ELR (cell line): ENCODE measurements at regions not wholly inside any gene's neighbourhood (a gene's known extent, or its start where the extent isn't known, plus 50 kb on each side); places are given as distances from the start of the nearest gene placed in this dataset.
"Not testable (repeated sequence)": the region's sequence is repeated elsewhere in the genome, so short reads cannot be mapped to it uniquely, and the experiment has no call there.

Experiments
- DNase-seq: peaks from one replicate; pipeline ENCODE4 v3.0.0-alpha.2; 2015; ENCODE audit warnings: low read depth

DNA sequence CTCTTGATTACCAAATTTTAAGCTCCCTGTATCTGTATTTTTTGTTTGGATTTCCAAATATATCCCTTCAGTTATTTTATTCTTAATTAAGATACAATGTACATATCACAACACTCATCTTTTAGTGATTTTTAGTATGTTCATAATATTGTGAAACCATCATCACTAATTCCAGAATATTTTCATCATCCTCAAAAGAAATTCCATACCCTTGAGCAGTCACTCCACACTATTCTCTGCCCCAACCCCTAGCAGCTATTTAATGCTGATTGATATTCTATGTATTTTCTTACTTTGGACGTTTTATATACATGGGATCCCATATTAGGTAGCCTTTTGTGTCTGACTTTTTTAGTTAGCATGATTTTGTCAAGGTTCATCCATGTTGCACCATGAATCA, 127.4 kb upstream of the SLC8A1 start:
- peak; percentile 28 for DNase-seq

DNA sequence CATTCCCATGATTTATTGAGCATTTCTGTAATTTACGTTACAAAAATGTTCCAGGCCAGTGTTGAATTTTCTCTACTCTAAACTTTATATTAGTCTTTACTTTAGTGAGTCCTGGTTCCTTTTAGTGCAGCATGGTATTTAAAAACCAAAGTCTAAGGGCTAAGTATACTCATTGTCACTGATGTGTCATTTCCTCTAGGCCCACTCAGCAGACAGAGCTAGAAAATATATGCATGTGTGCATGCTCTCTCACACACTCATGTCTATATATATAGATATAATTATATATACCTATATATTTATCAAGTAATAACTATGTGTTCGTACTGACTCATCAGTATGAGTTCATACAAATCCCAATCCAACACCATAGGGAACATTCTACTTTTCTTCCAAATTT, 132.5 kb upstream of the SLC8A1 start:
- peak; percentile 78 for DNase-seq

DNA sequence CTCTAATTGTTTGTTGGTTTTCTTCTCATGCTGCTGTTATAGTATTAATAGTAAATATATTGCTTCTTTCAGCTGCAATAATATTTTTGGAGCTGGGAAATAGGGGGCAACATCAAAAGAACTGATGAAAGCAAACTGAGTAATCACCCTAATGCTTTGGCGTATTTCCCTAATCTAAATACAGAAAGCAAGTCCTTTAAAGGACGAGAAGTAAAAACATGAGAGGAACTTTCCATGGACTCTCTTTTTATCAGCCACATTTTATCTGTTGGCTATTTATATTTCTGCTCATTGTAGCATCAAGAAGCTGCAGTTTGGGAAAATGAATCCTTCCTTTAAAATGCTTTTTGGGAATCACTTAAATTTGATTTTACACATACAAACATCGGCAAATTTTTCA, 139.9 kb upstream of the SLC8A1 start:
- DNase-seq: no peak

DNA sequence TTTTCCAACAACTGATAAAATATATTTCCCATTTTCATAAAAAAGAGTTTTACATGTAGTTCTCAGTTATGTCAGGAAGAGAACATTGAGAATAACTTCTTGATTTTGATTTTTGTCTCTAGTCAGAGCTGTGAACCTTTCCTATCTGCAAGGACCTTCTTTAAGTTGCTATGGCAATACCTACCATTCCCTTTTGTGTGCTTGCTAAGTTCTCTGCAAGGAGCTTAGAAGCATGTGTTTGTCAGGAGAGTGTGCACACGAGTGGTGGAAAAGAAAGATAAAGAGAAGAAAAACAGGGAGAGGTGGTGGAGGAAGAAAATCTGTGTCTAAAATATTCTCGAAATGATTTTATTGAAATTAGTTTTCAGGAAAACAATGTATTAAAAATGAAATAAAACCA, 140.3 kb upstream of the SLC8A1 start:
- no peak for DNase-seq

DNA sequence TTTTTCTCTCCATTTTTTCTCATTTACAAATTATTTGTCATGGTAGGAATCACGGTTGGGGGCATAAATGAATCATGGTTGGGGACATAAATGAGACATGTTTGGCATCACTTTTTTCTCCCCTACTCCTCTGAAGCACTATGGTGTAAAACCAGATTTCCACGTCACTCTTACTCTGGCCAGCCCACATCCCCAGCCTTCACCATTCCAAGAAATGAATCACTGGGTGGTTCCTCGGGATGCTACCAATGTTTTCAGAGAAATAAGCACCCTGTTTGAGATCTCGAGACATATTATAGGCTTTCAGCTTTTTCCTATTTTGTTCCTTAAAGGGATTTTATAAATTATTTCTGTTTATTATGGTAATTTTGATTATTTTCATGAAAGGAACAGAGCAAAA, 155.0 kb upstream of the SLC8A1 start:
- peak; percentile 34 for DNase-seq

DNA sequence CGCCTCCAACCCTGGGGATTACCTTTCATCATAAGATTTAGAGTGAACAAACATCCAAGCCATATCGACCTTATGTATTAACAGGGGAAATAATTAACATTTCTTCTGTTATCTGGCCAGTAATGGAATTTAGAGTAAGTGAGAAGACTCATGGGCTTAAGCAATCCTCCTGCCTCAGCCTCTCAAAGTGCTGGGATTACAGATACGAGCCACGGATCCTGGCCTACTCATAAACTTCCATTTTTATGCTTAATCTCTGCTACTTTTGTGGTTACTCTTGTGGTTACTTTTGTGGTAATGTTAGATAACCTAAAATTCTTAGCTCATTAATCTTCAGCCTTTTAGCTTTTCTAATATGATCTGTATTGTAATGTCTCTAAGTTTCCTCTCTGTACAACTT, 159.3 kb upstream of the SLC8A1 start:
- DNase-seq: peak; percentile 13

DNA sequence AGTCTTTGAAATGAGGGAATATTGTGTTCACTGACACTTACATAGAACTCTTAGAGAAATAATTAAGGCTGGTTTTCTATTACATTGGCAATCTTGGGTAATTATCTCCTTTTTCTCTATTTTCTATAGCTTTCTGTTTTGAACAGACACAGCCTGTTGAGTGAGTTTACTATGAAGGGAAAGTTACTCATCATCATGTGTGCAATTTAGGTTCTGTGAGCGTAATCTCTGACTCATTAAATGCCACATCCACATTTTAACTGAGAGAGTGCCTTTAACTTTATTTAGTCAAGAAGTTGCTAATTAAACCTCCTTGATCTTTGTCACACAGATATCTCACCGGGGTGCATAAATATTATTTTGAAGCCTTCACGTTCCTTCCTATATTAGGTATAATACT, 174.0 kb upstream of the SLC8A1 start:
- peak; percentile 90 for DNase-seq

DNA sequence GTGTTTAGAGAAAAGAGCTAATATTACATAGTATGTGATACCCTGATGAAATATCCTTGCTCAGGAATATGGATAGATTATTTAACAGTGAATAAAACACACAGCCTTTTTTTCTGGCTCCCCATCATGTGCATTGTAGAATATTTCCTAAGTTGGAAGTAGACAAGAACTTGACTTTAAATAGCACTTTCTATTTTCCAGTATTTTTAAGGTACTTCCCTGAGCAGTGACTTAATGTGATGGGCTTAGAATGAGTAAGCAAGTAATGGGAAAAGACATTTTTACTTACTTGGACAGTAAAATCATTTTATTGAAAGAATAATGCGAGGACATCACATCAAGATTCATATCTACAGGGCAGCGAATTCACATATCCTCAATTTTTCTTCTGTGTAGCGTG, 176.7 kb upstream of the SLC8A1 start:
- no peak for DNase-seq

DNA sequence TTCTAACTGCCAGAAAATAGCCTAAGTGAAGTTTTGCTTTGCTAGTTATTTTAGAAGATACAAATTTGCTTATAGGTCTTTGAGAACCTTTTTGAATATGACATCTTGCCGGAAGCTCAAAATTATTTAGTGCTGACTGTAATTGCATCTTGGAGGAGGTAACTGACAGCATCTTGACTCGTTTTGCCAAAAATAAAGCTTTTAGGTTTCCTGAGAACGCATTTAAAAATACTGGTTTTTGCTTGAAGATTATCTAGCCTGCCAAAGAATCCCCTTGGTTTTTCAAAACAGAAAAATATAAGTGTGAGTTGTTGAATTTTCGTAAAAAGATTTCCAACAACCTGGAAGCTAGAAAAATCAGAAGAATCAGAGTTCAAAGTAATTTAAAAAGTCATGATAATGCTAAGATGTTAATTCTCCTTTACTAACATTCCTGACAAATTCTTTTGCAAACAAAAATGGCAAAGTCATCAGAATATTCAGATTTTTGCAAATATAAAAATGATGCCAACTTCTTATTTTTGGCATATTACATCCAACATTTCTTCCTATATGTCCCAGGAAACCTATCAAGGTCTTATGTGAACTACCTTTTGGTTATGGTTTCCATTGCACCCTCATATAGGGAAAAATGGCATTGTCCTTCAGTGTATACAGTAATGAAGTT, 178.0 kb upstream of the SLC8A1 start:
- DNase-seq: no peak

DNA sequence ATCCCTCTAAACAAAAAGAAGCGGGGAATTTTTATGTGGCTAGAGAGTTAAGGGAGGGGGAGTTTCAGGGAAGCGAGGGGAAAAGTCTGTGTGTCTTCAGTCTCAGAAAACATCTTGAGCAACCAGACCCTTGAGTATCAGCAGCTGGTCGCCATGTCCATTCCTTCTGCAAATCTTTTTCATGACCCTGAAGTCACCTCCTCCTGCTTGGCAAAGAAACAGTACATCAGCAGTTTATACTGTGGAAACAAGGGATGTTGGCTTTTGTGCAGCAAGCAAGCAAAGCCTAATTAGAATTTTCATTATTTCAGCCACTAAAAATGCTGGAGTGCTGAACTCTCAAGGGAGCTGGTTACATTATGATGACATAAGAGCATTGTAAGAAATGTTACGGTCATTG, 187.4 kb upstream of the SLC8A1 start:
- DNase-seq: no peak

DNA sequence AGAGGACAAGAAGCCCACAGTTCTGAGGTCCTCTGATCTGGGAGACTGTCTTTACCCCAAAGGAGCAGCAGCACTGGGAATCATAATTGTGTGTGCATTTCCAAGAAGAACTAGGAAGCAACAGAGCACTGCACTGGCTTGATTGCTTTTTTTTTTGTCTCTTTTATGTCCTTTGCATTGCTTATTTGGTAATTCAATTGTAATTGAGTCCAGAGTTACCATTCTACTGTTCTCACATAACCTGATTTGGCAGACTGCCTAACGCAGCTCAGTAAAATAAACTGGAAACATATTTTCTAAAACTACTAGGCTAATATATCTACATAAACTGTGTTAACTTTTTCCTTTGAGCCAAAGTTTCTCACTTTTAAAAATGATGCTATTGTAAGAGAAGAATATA, 190.3 kb upstream of the SLC8A1 start:
- no peak for DNase-seq

DNA sequence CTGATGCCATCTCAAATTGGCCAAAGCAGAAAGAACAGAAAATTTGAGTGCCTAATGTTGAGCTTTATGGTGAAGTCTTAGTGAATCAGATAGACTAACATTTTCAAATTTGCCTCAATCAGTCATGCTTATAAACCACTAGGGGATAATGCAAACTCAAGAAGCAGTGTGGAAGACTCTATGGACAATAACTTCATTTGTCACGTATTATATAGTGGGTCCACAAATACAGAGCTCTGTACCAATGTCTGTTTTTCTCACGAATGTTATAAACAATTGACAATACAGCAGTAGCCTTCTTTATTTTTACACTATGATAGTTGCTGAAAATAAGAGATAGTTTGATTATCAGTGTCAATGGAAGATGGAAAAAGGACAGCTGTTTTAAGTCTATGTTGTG, 190.8 kb upstream of the SLC8A1 start:
- DNase-seq: no peak

DNA sequence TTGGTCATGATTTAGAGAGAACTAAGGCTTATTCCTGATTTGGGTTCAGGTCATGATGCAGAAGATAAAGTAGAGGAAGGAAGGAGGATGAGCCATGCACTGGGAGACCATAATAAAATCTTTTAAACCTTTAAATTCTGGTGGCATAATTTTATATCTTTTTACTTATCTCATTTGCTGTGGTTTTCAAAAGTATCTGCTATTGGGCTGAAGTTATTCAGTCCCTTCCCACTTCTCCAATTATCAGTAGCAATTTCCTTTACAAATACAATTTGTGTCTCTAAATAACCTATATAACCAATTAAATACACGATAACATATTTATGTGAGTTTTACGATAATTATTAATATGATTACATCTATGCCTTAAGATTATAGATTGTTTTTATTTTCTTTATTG, 194.8 kb upstream of the SLC8A1 start:
- no peak for DNase-seq

DNA sequence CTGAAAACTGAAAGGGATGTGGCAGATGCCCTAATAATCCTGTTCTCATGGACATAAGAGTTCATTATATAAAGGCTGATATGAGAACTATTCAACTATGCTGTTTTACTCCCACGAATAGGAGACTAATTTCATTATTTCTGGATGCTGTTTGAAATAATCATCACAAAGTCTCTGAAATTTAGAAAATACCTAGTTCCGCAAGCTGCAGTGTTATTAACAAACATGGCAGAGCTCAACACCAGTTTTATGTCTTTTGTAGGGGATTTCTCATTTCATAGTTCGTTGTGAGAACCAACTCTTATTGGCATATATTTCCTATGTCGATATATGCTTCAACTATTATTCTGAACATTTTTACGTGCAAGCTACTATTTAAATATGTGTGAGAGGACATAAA, 200.3 kb upstream of the SLC8A1 start:
- no peak for DNase-seq

DNA sequence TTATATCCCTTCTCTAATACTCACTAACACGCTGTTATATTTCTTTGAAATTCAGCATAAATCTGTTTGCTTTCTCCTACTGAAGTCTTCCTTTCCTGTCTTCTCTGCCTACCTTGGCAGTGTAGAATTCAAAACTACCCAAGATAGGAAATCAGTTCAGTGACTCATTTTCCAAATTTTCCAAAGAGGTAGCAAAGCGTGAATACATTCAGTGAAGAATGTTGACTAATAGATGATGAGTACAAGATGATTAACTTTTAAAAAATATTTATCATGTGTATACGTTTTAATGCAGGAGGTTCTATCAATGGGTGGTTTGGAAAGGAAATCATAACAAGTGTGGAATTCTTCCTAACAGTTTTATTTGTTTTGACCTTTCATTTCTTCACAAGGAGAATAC, 201.9 kb upstream of the SLC8A1 start:
- peak; percentile 88 for DNase-seq

DNA sequence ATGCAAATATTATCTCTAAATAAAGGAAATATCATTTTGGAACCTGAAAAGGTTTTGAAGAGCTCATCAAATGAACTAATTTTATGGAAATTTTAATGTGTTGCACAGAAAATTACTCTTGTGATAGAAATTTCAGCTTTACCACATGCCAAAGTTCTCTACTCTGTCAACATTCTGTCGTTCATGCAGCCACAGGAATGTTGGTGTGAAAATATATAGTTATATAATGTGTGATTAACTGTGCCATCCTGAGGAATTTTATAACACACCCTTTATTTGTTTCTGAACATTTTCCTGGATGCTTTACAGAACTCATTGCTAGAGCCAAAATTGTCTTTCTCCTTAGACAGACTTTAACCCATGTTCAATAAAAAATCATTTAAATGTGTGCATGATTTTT, 202.5 kb upstream of the SLC8A1 start:
- DNase-seq: peak; percentile 37

DNA sequence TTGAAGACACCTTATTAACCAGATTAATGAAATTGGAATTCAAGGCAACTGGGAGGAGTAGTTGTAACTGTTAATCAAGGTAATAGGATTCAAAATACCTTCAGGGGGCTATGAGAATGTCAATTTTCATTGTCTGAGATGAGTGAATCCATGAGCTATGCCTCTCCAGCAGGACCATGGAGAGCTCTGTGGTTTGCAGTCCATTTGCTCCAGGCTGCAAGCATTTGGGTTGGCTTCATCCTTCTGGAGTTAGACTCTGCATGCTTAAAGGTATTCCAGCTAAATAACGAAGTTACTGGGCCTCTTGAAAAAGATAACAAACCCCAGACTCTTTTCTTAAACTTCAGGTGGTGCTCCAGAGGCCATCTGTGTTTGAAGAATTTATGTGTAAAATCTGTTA, 207.1 kb upstream of the SLC8A1 start:
- DNase-seq: peak; percentile 42

DNA sequence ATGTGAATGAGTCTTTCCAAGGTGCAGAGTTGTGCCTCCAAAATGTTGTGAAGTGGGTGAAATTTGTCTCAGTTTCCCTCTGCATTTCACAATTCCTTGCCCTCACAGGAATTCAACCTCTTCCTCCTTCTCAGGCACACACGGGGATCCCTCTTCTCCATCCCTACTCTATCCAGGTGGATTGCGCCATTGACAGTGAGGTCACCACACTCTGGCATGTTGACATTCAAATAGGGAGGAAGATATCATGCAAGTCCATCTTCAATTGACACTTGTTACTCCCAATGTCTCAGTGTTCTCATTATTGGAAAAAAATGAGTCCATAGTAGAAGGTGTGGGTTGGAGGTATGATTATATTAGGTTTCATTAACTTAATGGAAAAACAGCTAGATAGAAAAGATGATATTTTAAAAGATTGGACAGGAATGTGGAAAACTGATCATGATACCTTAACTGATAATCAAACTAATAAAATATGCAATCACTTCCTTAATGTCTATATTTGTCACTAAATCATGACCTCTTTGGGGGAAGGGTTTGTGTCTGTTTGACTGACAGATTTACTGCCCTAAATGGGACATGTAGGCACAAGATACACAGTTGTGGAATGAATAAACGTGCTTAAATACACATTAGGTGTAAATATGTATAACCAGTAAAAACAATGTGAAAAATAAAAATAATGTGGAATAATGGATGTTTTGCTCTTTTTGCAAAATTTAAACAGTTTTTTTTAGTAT, 213.8 kb upstream of the SLC8A1 start:
- DNase-seq: no peak

DNA sequence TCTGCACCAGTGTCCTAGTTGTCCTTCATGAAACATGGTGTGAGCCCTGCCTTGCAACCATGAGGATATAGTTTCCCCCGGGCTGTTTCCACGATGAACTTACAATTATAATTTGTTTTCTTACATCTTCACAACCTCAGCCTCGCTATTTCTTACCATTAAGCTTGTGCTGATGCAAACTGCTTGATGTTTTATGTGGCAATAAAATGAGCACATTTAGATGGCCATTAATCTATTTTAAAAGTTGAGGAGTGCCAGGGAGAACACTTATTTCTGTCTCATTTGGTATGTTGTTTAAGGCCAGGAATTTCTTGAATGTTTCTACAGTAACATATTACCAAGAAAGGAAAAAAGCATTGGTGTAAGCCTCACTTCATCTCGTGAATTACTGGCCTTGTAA, 214.5 kb upstream of the SLC8A1 start:
- DNase-seq: no peak

DNA sequence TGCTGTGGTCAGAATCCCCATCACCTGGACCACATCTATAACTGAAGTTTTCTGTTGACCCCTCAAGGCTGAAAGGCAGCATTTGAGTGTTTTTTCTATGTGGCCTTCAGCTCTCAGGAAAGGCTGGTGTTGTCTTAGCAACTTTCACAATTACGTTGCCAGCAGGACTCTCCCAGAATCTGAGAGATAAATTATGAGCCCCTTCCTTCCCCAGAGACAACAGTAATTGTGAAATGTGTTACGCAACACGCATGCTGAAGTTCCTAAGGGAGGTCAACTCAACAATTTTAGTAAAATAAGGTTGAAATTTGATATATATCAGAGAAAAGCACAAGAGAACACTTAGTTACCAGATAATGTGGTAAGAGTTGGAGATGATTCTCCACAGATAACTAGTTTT, 216.5 kb upstream of the SLC8A1 start:
- DNase-seq: no peak

DNA sequence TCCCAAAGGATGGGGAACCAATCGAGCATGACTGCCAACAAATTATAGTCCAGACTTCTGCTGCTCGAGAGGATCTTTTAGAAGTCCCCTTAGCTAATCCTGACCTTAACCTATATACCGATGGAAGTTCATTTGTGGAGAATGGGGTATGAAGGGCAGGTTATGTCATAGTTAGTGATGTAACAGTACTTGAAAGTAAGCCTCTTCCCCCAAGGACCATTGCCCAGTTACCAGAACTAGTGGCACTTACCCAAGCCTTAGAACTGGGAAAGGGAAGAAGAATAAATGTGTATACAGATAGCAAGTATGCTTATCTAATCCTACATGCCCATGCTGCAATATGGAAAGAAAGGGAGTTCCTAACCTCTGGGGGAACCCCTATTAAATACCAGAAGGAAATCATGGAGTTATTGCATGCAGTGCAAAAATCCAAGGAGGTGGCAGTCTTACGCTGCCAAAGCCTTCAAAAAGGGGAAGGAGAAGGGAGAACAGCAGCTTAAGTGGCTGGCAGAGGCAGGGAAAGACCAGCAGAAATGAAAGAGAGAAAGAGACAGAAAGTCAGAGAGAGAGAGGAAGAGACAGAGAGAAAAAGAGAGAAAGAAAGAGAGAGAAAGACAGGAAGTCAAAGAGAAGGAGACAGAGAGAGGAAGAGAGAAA, 224.4 kb upstream of the SLC8A1 start:
- not testable (repeated sequence) for DNase-seq

DNA sequence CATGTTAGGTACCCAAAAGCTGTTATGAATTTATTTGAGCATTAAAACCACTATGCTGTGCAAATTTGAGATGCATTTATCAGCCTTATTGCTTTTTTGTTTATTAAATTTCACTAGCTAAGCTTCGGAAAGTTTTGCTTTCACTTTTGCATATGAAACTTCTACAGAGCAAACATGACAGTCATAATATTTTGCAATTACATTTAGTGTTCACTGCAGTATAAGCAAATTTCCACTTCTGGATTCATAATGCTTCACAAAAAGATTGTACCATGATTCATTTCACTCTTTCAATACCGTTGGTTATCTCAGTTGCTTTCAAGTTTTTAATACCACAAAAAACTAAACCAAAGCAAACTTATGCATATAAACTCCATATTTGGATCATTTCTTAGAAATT, 228.7 kb upstream of the SLC8A1 start:
- DNase-seq: no peak

DNA sequence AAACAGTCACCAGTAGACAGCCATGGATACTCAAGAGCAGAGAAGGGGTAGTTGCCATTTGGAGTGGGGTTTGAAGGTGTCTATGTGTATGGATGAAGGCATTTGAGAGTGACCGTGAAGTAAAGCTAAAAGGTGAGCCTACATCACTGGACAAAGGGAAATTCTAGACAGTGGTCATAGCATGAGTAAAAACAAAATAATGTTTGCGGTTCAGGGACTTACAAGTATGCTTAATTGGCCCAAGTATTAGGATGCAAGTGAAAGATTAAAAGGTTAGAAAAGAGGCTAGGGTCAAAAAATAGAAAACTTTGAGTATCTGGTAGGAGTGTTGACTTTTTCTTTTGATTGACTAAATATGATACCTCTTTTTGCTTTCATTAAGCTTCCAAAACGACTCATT, 238.1 kb upstream of the SLC8A1 start:
- DNase-seq: no peak

DNA sequence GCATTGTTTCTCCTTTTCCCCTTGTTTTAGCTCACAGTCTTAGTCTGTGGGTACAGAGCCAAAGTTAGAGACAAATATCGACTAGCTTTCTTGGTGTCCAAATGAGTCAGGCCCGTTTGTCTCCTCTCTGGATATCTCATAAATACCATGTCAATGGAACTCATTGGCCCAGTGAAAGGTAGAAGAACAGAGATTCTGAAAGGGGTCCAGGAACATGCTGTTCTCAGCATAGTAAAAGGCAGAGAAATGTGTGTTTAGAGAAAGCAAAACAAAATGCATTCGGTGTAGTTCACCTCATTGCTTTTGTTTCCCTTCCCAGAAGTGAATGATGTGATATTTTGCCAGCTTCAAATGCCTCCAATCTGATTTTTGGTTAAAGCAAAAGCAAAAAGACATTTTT, 238.6 kb upstream of the SLC8A1 start:
- no peak for DNase-seq
